DND-41 (cell line): ENCODE measurements at regions not wholly inside any gene's neighbourhood (a gene's known extent, or its start where the extent isn't known, plus 50 kb on each side); places are given as distances from the start of the nearest gene placed in this dataset.
"Not testable (repeated sequence)": the region's sequence is repeated elsewhere in the genome, so short reads cannot be mapped to it uniquely, and the experiment has no call there.

Source experiments
- EZH2 ChIP-seq: IDR thresholded peaks from 3 replicates; pipeline ENCODE4 v1.6.1; 2012; ENCODE audit warnings: borderline replicate concordance, low read depth, mild to moderate bottlenecking, moderate library complexity, low read length, inconsistent platforms; ENCODE audit not compliant: severe bottlenecking
- TF ChIP-seq, protein P1 (sequence below): IDR thresholded peaks from 2 replicates; pipeline ENCODE4 v1.5.1; 2012; ENCODE audit warnings: borderline replicate concordance, low read length, moderate library complexity, mild to moderate bottlenecking; ENCODE audit not compliant: poor library complexity, severe bottlenecking; ENCODE audit errors: extremely low read depth

DNA sequence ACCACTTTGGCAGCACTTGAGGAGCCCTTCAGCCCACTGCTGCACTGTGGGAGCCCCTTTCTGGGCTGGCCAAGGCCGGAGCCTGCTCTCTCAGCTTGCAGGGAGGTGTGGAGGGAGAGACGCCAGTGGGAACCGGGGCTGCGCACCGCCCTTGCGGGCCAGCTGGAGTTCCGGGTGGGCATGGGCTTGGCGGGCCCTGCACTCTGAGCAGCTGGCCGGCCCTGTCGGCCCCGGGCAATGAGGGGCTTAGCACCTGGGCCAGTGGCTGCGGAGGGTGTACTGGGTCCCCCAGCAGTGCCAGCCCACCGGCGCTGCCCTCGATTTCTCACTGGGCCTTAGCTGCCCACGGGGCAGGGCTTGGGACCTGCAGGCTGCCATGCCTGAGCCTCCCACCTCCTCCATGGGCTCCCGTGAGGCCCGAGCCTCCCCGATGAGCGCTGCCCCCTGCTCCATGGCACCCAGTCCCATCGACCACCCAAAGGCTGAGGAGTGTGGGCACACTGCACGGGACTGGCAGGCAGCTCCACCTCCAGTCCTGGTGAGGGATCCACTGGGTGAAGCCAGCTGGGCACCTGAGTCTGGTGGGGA lies 253.6 kb upstream of the AMIGO2 start:
- TF ChIP-seq EZH2 = not testable (repeated sequence)
- TF ChIP-seq, protein P1, sequence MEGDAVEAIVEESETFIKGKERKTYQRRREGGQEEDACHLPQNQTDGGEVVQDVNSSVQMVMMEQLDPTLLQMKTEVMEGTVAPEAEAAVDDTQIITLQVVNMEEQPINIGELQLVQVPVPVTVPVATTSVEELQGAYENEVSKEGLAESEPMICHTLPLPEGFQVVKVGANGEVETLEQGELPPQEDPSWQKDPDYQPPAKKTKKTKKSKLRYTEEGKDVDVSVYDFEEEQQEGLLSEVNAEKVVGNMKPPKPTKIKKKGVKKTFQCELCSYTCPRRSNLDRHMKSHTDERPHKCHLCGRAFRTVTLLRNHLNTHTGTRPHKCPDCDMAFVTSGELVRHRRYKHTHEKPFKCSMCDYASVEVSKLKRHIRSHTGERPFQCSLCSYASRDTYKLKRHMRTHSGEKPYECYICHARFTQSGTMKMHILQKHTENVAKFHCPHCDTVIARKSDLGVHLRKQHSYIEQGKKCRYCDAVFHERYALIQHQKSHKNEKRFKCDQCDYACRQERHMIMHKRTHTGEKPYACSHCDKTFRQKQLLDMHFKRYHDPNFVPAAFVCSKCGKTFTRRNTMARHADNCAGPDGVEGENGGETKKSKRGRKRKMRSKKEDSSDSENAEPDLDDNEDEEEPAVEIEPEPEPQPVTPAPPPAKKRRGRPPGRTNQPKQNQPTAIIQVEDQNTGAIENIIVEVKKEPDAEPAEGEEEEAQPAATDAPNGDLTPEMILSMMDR = not testable (repeated sequence)
